Cerebellar cortex (tissue), 1 donor: ENCODE measurements at regions not wholly inside any gene's neighbourhood (a gene's known extent, or its start where the extent isn't known, plus 50 kb on each side); places are given as distances from the start of the nearest gene placed in this dataset.
A peak's percentile ranks its signal among the peaks of the same experiment; 100 is the strongest.
"Not testable (repeated sequence)": the region's sequence is repeated elsewhere in the genome, so short reads cannot be mapped to it uniquely, and the experiment has no call there.

Source experiments
- DNase-seq: peaks from one replicate; pipeline ENCODE4 v3.0.0-alpha.2; 2015; ENCODE audit warnings: low spot score

- no peak for DNase-seq
Measured at GRCh38 chr6:164072240-164072666, 657.7 kb downstream of the QKI start.

DNA sequence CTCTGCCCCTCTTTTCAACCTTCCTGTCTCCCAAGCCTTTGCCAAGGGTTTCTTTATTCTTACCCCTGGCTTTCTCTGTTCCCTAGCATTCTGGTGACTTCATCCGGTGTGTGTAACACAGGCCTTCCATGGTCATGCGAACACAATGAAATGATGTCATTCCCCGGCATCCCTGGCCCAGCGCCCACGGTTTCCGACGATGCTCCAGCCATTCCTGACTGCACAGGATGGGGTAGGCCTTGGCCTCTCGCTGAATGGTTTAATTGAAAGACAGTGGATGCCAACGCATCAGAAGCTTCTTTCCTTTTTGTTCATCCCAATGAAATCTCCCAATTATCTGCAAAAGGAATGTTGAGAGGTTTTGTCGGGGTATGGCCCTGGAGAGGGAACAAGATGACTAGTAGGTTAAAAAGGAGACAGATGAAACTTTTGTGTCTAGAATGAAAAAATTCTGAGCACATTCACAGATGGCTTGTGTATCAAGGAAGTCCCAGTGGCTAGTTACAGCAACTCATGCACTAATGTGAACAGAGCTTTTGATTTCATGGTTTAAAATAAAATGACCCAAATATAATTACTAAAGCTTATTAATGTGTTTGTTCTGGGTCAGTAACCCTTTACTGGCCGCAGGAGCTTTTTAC, 655.0 kb downstream of the QKI start:
- DNase-seq, result peak; percentile 10

GRCh38 chr6:164068527-164068926, 654.0 kb downstream of the QKI start:
- no peak for DNase-seq

- DNase-seq, result no peak
Measured at GRCh38 chr6:164066766-164067165, 652.2 kb downstream of the QKI start.

DNA sequence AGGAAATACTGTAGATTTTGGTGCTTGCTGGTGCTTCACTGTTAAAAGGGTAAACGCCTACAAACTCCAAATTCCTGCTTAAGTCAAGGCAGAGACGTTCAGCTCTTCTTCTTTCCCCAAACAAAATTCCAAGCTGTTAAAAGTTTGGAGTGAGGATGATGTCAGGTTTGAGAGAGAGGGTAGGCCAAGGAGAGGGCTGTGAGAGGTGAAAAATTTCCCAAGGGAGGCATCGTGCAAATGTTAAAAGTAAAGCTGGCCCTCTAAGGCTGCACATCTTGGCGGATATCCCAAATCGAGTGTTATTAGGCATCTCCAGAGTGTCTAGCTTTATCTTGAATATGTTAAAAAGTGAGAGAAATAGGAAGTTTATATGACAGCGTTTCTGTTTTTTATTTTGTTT, 651.8 kb downstream of the QKI start:
- DNase-seq, result no peak

- DNase-seq, result no peak
Measured at GRCh38 chr6:164063346-164063745, 648.8 kb downstream of the QKI start.

DNA sequence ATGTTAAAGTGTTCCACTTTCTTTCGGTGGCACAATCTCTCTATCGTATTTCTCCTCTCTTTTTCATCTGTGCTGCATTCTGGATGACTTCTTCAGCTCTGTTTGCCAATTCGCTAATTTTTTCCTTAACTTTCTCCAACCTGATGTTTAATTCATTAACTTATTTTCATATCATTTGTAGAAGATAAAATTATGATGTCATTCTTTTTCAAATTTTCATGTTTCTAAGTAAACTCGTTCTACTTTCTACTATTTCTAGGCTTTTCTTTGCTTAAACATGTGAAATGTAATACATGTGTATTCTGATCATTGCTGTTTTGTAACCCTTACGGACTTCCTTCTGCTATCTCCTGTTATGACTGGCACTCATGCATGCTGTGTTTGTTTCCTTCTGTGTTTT, 648.4 kb downstream of the QKI start:
- DNase-seq, result no peak

- DNase-seq, result no peak
Measured at GRCh38 chr6:164057876-164058275, 643.4 kb downstream of the QKI start.

- no peak for DNase-seq
Measured at GRCh38 chr6:164051427-164051826, 636.9 kb downstream of the QKI start.

- DNase-seq, result no peak
Measured at GRCh38 chr6:164049517-164049988, 635.0 kb downstream of the QKI start.

- DNase-seq, result no peak
Measured at GRCh38 chr6:164048840-164049516, 634.5 kb downstream of the QKI start.

DNA sequence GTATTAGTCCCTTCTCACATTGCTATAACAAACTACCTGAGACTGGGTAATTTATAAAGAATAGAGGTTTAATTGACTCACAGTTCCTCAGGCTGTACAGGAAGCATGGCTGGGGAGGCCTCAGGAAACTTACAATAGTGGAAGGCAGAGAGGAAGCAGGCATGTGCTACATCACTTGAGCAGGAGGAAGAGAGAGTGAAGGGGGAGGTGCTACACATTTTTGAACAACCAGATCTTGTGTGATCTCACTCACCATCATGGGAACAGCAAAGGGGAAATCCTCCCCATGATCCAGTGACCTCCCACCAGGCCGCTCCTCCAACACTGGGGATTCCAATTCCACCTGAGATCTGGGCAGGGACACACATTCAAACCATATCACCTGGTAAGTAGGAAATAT, 630.6 kb downstream of the QKI start:
- no peak for DNase-seq

DNA sequence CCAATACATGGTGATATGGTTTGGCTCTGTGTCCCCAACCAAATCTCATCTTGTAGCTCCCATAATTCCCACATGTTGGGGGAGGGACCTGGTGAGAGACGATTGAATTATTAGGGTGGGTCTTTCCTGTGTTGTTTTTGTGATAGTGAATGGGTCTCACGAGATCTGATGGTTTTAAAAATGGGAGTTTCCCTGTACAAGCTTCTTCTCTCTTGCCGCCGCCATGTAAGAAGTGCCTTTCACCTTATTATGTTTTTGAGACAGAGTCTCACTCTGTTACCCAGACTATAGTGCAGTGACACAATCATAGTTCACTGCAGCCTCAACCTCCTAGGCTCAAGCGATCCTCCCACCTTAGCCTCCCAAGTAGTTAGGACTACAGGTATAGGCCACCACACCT, 629.1 kb downstream of the QKI start:
- not testable (repeated sequence) for DNase-seq

GRCh38 chr6:164042212-164042611, 627.7 kb downstream of the QKI start:
- DNase-seq, result no peak

- no peak for DNase-seq
Measured at GRCh38 chr6:164040994-164041393, 626.5 kb downstream of the QKI start.

DNA sequence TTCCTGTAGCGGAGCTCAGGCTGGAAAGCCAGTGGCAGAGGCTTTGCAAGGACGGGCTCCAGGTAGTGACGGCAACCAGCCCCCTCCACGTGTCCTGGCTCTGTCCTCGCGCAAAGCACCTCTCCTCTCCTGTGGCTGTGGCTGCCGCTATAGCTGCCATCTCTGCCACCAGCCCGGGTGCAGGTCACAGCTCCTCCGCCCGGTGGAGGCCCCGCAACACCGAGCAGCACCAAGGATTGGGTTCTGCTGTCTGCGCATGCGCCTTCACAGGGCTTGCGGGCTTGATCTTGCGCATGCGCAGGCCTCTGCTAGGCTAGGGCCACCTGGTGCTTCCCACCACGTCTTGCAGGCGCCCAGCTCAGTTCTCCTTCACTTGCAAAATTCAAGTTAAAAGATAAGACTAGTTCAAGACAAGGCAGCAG, 625.4 kb downstream of the QKI start:
- DNase-seq, result no peak

- no peak for DNase-seq
Measured at GRCh38 chr6:164037171-164037870, 622.8 kb downstream of the QKI start.

DNA sequence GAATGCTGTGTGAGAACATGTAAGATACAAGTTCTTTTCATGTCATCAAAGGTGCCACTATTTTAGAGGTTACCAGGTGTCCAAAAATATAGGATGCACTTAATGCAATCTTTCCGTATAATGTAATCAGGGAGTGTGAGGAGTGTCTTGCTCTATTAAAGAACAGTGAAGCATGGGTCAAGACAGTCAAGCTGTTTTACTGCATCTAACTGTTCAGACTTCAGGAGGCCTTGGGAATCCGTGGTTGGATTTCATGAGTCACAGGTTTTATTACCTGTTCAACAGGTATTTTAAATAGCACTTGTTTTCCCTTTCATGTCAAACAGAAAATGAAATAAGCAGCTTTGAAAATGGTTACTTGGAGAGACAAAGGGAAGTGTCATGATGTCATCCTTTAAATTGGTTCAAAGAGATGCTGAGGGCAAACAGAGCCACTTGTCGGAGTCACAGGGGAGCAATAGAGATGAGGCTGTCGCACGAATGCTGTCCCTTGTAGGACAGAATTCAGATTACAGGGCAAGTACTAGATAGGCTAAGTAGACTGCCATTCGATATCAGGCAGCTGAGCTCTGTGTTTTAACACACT, 621.5 kb downstream of the QKI start:
- DNase-seq, result no peak

DNA sequence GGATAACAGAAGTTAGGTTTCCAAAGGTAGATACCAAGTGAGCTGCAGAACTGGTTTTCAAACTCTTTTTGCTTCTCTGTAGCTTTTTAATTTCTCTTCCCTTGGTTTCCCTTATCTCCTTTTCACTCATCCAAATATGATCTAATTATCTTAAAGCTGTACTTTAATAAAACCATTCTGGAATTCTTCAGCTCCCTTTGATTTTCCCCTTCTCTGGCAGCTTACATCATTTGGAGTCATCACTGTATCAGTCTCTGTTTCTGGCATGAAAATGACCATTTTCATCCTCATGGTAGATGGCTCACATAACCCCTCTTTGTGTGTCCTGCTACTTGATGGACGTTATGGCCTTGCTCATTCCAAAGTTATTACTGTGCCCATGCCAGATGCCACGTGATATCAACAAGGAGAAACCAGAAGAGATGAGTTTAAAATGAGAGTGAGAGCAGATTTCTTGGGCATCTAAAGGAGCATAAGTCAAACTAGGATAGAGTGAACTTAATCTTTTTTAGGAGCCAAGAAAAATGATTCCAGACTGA, 620.2 kb downstream of the QKI start:
- DNase-seq, result no peak

DNA sequence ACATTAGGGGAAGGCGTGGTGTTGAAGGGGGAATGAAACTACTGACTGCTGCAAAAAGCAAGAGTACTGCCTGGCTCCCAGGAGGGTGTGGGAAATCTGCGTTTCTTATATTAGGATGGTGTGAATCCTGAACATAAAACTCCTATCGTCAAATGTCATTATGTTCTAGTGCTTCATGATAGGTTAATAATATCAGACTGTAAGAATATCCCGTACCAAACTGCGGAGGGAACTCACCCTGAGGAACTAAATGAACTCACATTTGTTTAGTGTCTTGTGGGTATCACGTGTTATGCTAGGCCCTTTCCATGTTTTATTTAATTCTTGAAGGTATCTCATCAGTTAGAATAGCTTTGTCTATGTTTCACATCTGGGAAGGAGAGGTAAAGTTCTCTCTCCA, 610.7 kb downstream of the QKI start:
- DNase-seq, result no peak

- DNase-seq, result no peak
Measured at GRCh38 chr6:164023535-164023934, 609.0 kb downstream of the QKI start.

- DNase-seq, result no peak
Measured at GRCh38 chr6:164022632-164023031, 608.1 kb downstream of the QKI start.
